Caco-2 (cell line): ENCODE measurements at regions not wholly inside any gene's neighbourhood (a gene's known extent, or its start where the extent isn't known, plus 50 kb on each side); places are given as distances from the start of the nearest gene placed in this dataset.

Source experiments
- BruUV-seq: library from RNA; stranded (reverse); fragments of 400-500 nt; replicated peaks from 2 replicates; lab custom pipeline; 2021; lab: Mats Ljungman, UMichigan
- CTCF ChIA-PET: fragments of 300-600 bp; sonication (Branson Sonifier 250); formaldehyde crosslinking; loops from one replicate; lab custom pipeline; 2022; ENCODE audit warnings: antibody characterized with exemption; lab: Charles Lee
- POLR2A ChIA-PET: fragments of 300-600 bp; sonication (Branson Sonifier 250); formaldehyde crosslinking; loops from one replicate; lab custom pipeline; 2022; ENCODE audit warnings: antibody characterized with exemption; lab: Charles Lee
- DNase-seq, 2 experiments: peaks; one replicate each; pipeline versions ENCODE4 v3.0.0 to v3.0.0-alpha.2; 2020 to 2022
- H3K27me3 ChIP-seq: replicated peaks from 2 replicates; pipeline ENCODE4 v1.6.0; 2011; ENCODE audit warnings: low read length; ENCODE audit not compliant: control insufficient read depth, insufficient read depth
- H3K36me3 ChIP-seq: 2 replicates; pipeline ENCODE4 v1.5.1; 2011; ENCODE audit warnings: low read length; ENCODE audit not compliant: control insufficient read depth, insufficient read depth
- H3K4me1 ChIP-seq: fragments of 250-450 bp; sonication (Bioruptor Pico); 2 replicates; pipeline ENCODE4 v1.5.1; 2020; ENCODE audit warnings: mild to moderate bottlenecking
- H3K4me3 ChIP-seq: 2 replicates; pipeline ENCODE4 v1.5.1; 2011; ENCODE audit warnings: low read depth, mild to moderate bottlenecking, control low read depth, low read length
- H3K9me3 ChIP-seq: fragments of 250-450 bp; sonication (Bioruptor Pico); 2 replicates; pipeline ENCODE4 v1.5.1; 2020; ENCODE audit warnings: mild to moderate bottlenecking, moderate library complexity
- H3K27ac Mint-ChIP-seq: one replicate; pipeline ENCODE4 v1.8.0; 2022; ENCODE audit warnings: mixed read lengths; ENCODE audit not compliant: unreplicated experiment
- H3K27me3 Mint-ChIP-seq: one replicate; pipeline ENCODE4 v1.8.0; 2022; ENCODE audit warnings: mixed read lengths; ENCODE audit not compliant: insufficient read depth, unreplicated experiment
- H3K36me3 Mint-ChIP-seq: one replicate; pipeline ENCODE4 v1.8.0; 2022; ENCODE audit warnings: mild to moderate bottlenecking, mixed read lengths; ENCODE audit not compliant: insufficient read depth, unreplicated experiment
- H3K4me1 Mint-ChIP-seq: one replicate; pipeline ENCODE4 v1.8.0; 2022; ENCODE audit warnings: low read depth, mixed read lengths; ENCODE audit not compliant: unreplicated experiment
- H3K4me3 Mint-ChIP-seq: one replicate; pipeline ENCODE4 v1.8.0; 2022; ENCODE audit warnings: mild to moderate bottlenecking, moderate library complexity, mixed read lengths; ENCODE audit not compliant: unreplicated experiment
- H3K9me3 Mint-ChIP-seq: one replicate; pipeline ENCODE4 v1.8.0; 2022; ENCODE audit warnings: mixed read lengths; ENCODE audit not compliant: unreplicated experiment
- CTCF ChIP-seq, 2 experiments: fragments of 200-600 bp in 1 of 2; IDR thresholded peaks; 1 replicate in 1 of 2; 2 replicates in 1 of 2; pipeline versions ENCODE4 v1.5.1 to v1.8.0; 2011 to 2022; ENCODE audit warnings: antibody characterized with exemption in 1 of 2, control low read depth in 1 of 2, inconsistent platforms in 1 of 2, low read depth in 1 of 2, low read length in 1 of 2, mild to moderate bottlenecking in 1 of 2, moderate library complexity in 1 of 2; ENCODE audit not compliant: insufficient read depth in 1 of 2, severe bottlenecking in 1 of 2, unreplicated experiment in 1 of 2
- intact Hi-C: fragments of 100-400 bp; cut with micrococcal nuclease; formaldehyde crosslinking; loops from one replicate; pipeline ENCODE4 v1.10.0; 2022; ENCODE audit not compliant: unreplicated experiment

GRCh38 chr18:27415495-27415894 is 230.4 kb upstream of the CHST9 start:
- no peaks in the 10 kb centered on the region for H3K27me3 ChIP-seq
- Mint-ChIP-seq H3K4me3 (no peak overlapping the region), H3K36me3 (no peaks in the 10 kb centered on the region), H3K27me3 (peaks cover 3% of the 10 kb centered on the region), H3K9me3 (no peaks in the 10 kb centered on the region), H3K4me1 (peaks cover 7% of the 10 kb centered on the region), H3K27ac (no peak overlapping the region)
- TF ChIP-seq CTCF (IDR thresholded peaks at IDR 0.05; ENCODE audit: insufficient read depth in 1 of 2, low read depth in 1 of 2, low read length in 1 of 2, severe bottlenecking in 1 of 2, unreplicated experiment in 1 of 2), result no peak
- H3K9me3 ChIP-seq, result no peaks in the 10 kb centered on the region
- DNase-seq, result no peak
- H3K4me3 ChIP-seq, result no peak overlapping the region
- H3K4me1 ChIP-seq, result no peaks in the 10 kb centered on the region
- no TSS peak for BruUV-seq
- ChIA-PET CTCF (no interaction called here), POLR2A (no interaction called here)
- H3K36me3 ChIP-seq, result no peaks in the 10 kb centered on the region
- intact Hi-C loops, result no loop called here

GRCh38 chr18:27414682-27415081 is 229.6 kb upstream of the CHST9 start:
- no peak overlapping the region for H3K4me3 Mint-ChIP-seq
- no peak overlapping the region for H3K4me3 ChIP-seq
- no peak overlapping the region for H3K27ac Mint-ChIP-seq
- intact Hi-C loops, result no loop called here
- peaks cover 7% of the 10 kb centered on the region for H3K4me1 Mint-ChIP-seq
- CTCF ChIA-PET, result no interaction called here
- H3K4me1 ChIP-seq, result no peaks in the 10 kb centered on the region
- H3K9me3 Mint-ChIP-seq, result no peaks in the 10 kb centered on the region
- no peaks in the 10 kb centered on the region for H3K36me3 Mint-ChIP-seq
- no peaks in the 10 kb centered on the region for H3K36me3 ChIP-seq
- no peaks in the 10 kb centered on the region for H3K9me3 ChIP-seq
- no peak for TF ChIP-seq CTCF (IDR thresholded peaks at IDR 0.05; ENCODE audit: insufficient read depth in 1 of 2, low read depth in 1 of 2, low read length in 1 of 2, severe bottlenecking in 1 of 2, unreplicated experiment in 1 of 2)
- no peaks in the 10 kb centered on the region for H3K27me3 ChIP-seq
- no TSS peak for BruUV-seq
- no peak for DNase-seq
- peaks cover 3% of the 10 kb centered on the region for H3K27me3 Mint-ChIP-seq
- POLR2A ChIA-PET, result no interaction called here

- no peaks in the 10 kb centered on the region for H3K36me3 Mint-ChIP-seq
- ChIA-PET CTCF (no interaction called here), POLR2A (no interaction called here)
- peaks cover 3% of the 10 kb centered on the region for H3K27me3 Mint-ChIP-seq
- Histone ChIP-seq H3K9me3 (no peaks in the 10 kb centered on the region), H3K36me3 (no peaks in the 10 kb centered on the region), H3K4me3 (no peak overlapping the region), H3K4me1 (no peaks in the 10 kb centered on the region), H3K27me3 (no peaks in the 10 kb centered on the region)
- no peak overlapping the region for H3K27ac Mint-ChIP-seq
- no peak for TF ChIP-seq CTCF (IDR thresholded peaks at IDR 0.05; ENCODE audit: insufficient read depth in 1 of 2, low read depth in 1 of 2, low read length in 1 of 2, severe bottlenecking in 1 of 2, unreplicated experiment in 1 of 2)
- BruUV-seq, result no TSS peak
- peaks cover 7% of the 10 kb centered on the region for H3K4me1 Mint-ChIP-seq
- intact Hi-C loops, result no loop called here
- no peaks in the 10 kb centered on the region for H3K9me3 Mint-ChIP-seq
- DNase-seq, result no peak
- no peak overlapping the region for H3K4me3 Mint-ChIP-seq
These were observed 228.6 kb upstream of the CHST9 start for GRCh38 chr18:27413495-27414401.
